Gastrocnemius medialis (tissue), 4 donors: ENCODE measurements at regions not wholly inside any gene's neighbourhood (a gene's known extent, or its start where the extent isn't known, plus 50 kb on each side); places are given as distances from the start of the nearest gene placed in this dataset.

Experiments used
- ATAC-seq, 2 donors: fragments of 150-250 bp; one replicate each; pipeline ENCODE4 v1.9.1; 2016
- DNase-seq, 2 donors: peaks; one replicate each; pipeline ENCODE4 v3.0.0-alpha.2; 2019
- H3K27ac ChIP-seq, 4 donors: fragments of 200-600 bp; sonication (generic); 1 replicate in 1 of 4; 2 replicates in 3 of 4; pipeline ENCODE4 v1.5.1; 2016 to 2018; ENCODE audit warnings: mild to moderate bottlenecking in 2 of 4, moderate library complexity in 1 of 4
- H3K27me3 ChIP-seq, 3 donors: fragments of 200-600 bp; sonication (generic) in 2 of 3; 1 replicate in 1 of 3; 2 replicates in 2 of 3; pipeline versions ENCODE4 v1.5.1 to v1.6.0; 2016 to 2019; ENCODE audit warnings: mild to moderate bottlenecking in 1 of 3, moderate library complexity in 1 of 3
- H3K36me3 ChIP-seq, 2 donors: fragments of 200-600 bp; sonication (generic) in 1 of 2; one replicate each; pipeline ENCODE4 v1.5.1; 2017 to 2018
- H3K4me1 ChIP-seq, 2 donors: fragments of 200-600 bp; sonication (generic) in 1 of 2; one replicate each; pipeline ENCODE4 v1.5.1; 2016 to 2017; ENCODE audit warnings: mild to moderate bottlenecking in 2 of 2
- H3K4me3 ChIP-seq, 4 donors: fragments of 200-600 bp; sonication (generic) in 3 of 4; 1 replicate in 1 of 4; 2 replicates in 3 of 4; pipeline ENCODE4 v1.5.1; 2016 to 2019; ENCODE audit warnings: mild to moderate bottlenecking in 2 of 4
- H3K9me3 ChIP-seq, 3 donors: fragments of 200-600 bp; sonication (generic) in 2 of 3; 1 replicate in 1 of 3; 2 replicates in 2 of 3; pipeline ENCODE4 v1.5.1; 2016 to 2019
- CTCF ChIP-seq, 5 experiments: fragments of 450-650 bp in 3 of 5; fragments of 200-600 bp in 2 of 5; sonication (generic) in 2 of 5; IDR thresholded peaks in 4 of 5; conservative IDR thresholded peaks in 1 of 5; 1 replicate in 4 of 5; 2 replicates in 1 of 5; pipeline ENCODE4 v1.5.1; 2016 to 2019; ENCODE audit warnings: antibody characterized with exemption in 5 of 5, mild to moderate bottlenecking in 3 of 5, moderate library complexity in 3 of 5
- POLR2A ChIP-seq, 2 donors: fragments of 450-650 bp; IDR thresholded peaks; one replicate each; pipeline ENCODE4 v1.6.1; 2017; ENCODE audit warnings: antibody characterized with exemption in 2 of 2, mild to moderate bottlenecking in 2 of 2, moderate library complexity in 2 of 2
- in situ Hi-C, 4 donors: fragments of 200-750 bp; cut with MboI; loops; one replicate each; pipeline versions ENCODE4 v1.15.0 to v1.8.0; 2017; ENCODE audit warnings: low sequenced_read_pairs in 4 of 4
- intact Hi-C: fragments of 100-400 bp; cut with DNase I; formaldehyde crosslinking; loops from one replicate; pipeline ENCODE4 v1.15.1; 2023; ENCODE audit warnings: low total_unique reads

GRCh38 chr6:119510246-119510645, 160.7 kb upstream of the MAN1A1 start:
- Histone ChIP-seq H3K27me3 (no peaks in the 10 kb centered on the region), H3K36me3 (no peaks in the 10 kb centered on the region), H3K4me3 (no peak overlapping the region), H3K27ac (no peak overlapping the region), H3K4me1 (no peaks in the 10 kb centered on the region), H3K9me3 (no peaks in the 10 kb centered on the region)
- TF ChIP-seq POLR2A (IDR thresholded peaks at IDR 0.05) (no peak), CTCF (IDR thresholded peaks at IDR 0.05 in 4 of 5, conservative IDR thresholded peaks at IDR 0.05 in 1 of 5) (no peak)
- intact Hi-C loops: no loop called here
- in situ Hi-C loops: no loop called here
- DNase-seq: no peak
- ATAC-seq: no peak

GRCh38 chr6:119506631-119507174, 157.1 kb upstream of the MAN1A1 start:
- intact Hi-C loops: no loop called here
- TF ChIP-seq CTCF (IDR thresholded peaks at IDR 0.05 in 4 of 5, conservative IDR thresholded peaks at IDR 0.05 in 1 of 5): no peak
- no peak for TF ChIP-seq POLR2A (IDR thresholded peaks at IDR 0.05)

GRCh38 chr6:119501798-119502483, 152.4 kb upstream of the MAN1A1 start:
- Histone ChIP-seq H3K36me3 (no peaks in the 10 kb centered on the region), H3K4me1 (no peaks in the 10 kb centered on the region), H3K27me3 (no peaks in the 10 kb centered on the region), H3K4me3 (no peak overlapping the region), H3K9me3 (no peaks in the 10 kb centered on the region), H3K27ac (no peak overlapping the region)
- DNase-seq (no peak), ATAC-seq (no peak)
- intact Hi-C loops (no loop called here), in situ Hi-C loops (no loop called here)
- no peak for TF ChIP-seq POLR2A (IDR thresholded peaks at IDR 0.05)
- no peak for TF ChIP-seq CTCF (IDR thresholded peaks at IDR 0.05 in 4 of 5, conservative IDR thresholded peaks at IDR 0.05 in 1 of 5)

More at GRCh38 chr6:119506631-119507174, 157.1 kb upstream of the MAN1A1 start:
- Histone ChIP-seq H3K27me3 (no peaks in the 10 kb centered on the region), H3K4me3 (no peak overlapping the region), H3K36me3 (no peaks in the 10 kb centered on the region), H3K9me3 (no peaks in the 10 kb centered on the region), H3K4me1 (no peaks in the 10 kb centered on the region), H3K27ac (no peak overlapping the region)
- no peak for DNase-seq
- in situ Hi-C loops: no loop called here
- no peak for ATAC-seq

- intact Hi-C loops (no loop called here), in situ Hi-C loops (no loop called here)
- Histone ChIP-seq H3K9me3 (no peaks in the 10 kb centered on the region), H3K4me3 (no peak overlapping the region), H3K4me1 (no peaks in the 10 kb centered on the region), H3K27me3 (no peaks in the 10 kb centered on the region), H3K27ac (no peak overlapping the region), H3K36me3 (no peaks in the 10 kb centered on the region)
- no peak for ATAC-seq
- TF ChIP-seq CTCF (IDR thresholded peaks at IDR 0.05 in 4 of 5, conservative IDR thresholded peaks at IDR 0.05 in 1 of 5) (no peak), POLR2A (IDR thresholded peaks at IDR 0.05) (no peak)
- DNase-seq: no peak
Measured at GRCh38 chr6:119499797-119500196, 150.2 kb upstream of the MAN1A1 start.
